ENCODE measurements at regions not wholly inside any gene's neighbourhood (a gene's known extent, or its start where the extent isn't known, plus 50 kb on each side); places are given as distances from the start of the nearest gene placed in this dataset.

- 77 to 92% (median 79%) methylated on average over 4 of the region's 4 CpGs for WGBS, 4 donors
- no peak overlapping the region for H3K4me3 ChIP-seq
These were observed 142.7 kb upstream of the GGTLC1 start for GRCh38 chr20:24131281-24131680.

GRCh38 chr20:24129641-24130040 lies 141.1 kb upstream of the GGTLC1 start:
- H3K27ac ChIP-seq = no peak overlapping the region
- no peak for DNase-seq

More at GRCh38 chr20:24131281-24131680, 142.7 kb upstream of the GGTLC1 start:
- H3K9me3 ChIP-seq = peaks cover 0 to 7% (median 0%) of the 10 kb centered on the region in 12 donors
- no peak for DNase-seq
- no peak for ATAC-seq
- no peak overlapping the region for H3K27ac ChIP-seq
- H3K27me3 ChIP-seq = peaks cover 0 to 6% (median 0%) of the 10 kb centered on the region in 9 donors
- intact Hi-C loops (cut with DNase I) = no loop called here
- H3K4me1 ChIP-seq = no peaks in the 10 kb centered on the region
- no peak for TF ChIP-seq CTCF (IDR thresholded peaks at IDR 0.05)
- TF ChIP-seq POLR2A (IDR thresholded peaks at IDR 0.05) = no peak
- H3K36me3 ChIP-seq = no peaks in the 10 kb centered on the region

DNA sequence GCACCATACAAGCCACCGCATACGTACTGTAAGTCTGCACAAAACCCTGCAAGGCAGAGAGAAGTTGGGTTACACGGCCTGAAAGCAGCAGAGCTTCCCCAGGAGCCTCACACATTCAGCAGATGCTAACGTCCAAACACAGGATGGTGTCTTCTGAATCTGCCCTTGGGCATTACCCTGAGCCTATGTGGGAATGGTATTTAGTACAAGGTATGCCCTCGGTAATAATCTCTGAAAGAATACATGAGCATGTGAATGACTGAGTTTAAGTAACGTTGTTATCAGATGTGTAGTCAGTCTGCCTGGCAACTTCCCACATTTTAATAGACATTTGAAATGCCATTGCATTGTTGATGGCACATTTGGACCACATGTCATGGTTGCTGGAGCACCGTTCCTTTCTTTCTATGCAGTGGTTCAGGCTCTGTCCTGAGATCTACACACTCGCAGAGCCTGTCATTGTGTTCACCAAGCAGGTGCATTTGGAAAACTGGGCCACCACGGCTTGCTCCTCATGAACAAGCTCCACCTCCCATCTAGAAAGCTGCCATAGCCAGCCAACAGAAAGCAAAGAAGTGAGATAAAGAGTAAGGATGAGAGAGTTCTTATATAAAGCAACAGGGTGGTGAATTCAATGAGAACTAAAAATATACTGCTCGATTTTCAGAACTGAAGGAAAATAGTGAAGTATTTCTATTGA lies 136.5 kb upstream of the GGTLC1 start:
- no peaks in the 10 kb centered on the region for H3K36me3 ChIP-seq
- ATAC-seq (no peak), DNase-seq (no peak)
- TF ChIP-seq CTCF (IDR thresholded peaks at IDR 0.05) (no peak), POLR2A (IDR thresholded peaks at IDR 0.05) (no peak)
- no peaks in the 10 kb centered on the region for H3K4me1 ChIP-seq
- peaks cover 0 to 9% (median 0%) of the 10 kb centered on the region in 9 donors for H3K27me3 ChIP-seq
- H3K9me3 ChIP-seq = peaks cover 0 to 10% (median 0%) of the 10 kb centered on the region in 12 donors
- 74 to 81% (median 78%) methylated on average over 10 of the region's 10 CpGs for WGBS, 4 donors
- intact Hi-C loops (cut with DNase I) = no loop called here
- no peak overlapping the region for H3K27ac ChIP-seq
- H3K4me3 ChIP-seq = no peak overlapping the region

More at GRCh38 chr20:24129641-24130040, 141.1 kb upstream of the GGTLC1 start:
- peaks cover 0 to 6% (median 0%) of the 10 kb centered on the region in 9 donors for H3K27me3 ChIP-seq
- WGBS, 4 donors = 61 to 76% (median 71%) methylated on average over 1 of the region's 1 CpG
- no peaks in the 10 kb centered on the region for H3K4me1 ChIP-seq
- H3K4me3 ChIP-seq = no peak overlapping the region
- no peaks in the 10 kb centered on the region for H3K36me3 ChIP-seq
- H3K9me3 ChIP-seq = peaks cover 0 to 10% (median 0%) of the 10 kb centered on the region in 12 donors
- TF ChIP-seq POLR2A (IDR thresholded peaks at IDR 0.05) (no peak), CTCF (IDR thresholded peaks at IDR 0.05) (no peak)
- ATAC-seq = no peak
- intact Hi-C loops (cut with DNase I) = no loop called here

GRCh38 chr20:24124003-24124402 lies 135.4 kb upstream of the GGTLC1 start:
- ATAC-seq = no peak
- no peak overlapping the region for H3K27ac ChIP-seq
- intact Hi-C loops (cut with DNase I) = no loop called here
- H3K9me3 ChIP-seq = peaks cover 0 to 10% (median 0%) of the 10 kb centered on the region in 12 donors
- DNase-seq = no peak
- H3K27me3 ChIP-seq = peaks cover 0 to 10% (median 0%) of the 10 kb centered on the region in 9 donors
- WGBS, 4 donors = 80 to 90% (median 83%) methylated on average over 4 of the region's 4 CpGs
- H3K36me3 ChIP-seq = no peaks in the 10 kb centered on the region
- no peaks in the 10 kb centered on the region for H3K4me1 ChIP-seq
- no peak overlapping the region for H3K4me3 ChIP-seq
- TF ChIP-seq CTCF (IDR thresholded peaks at IDR 0.05) = no peak
- TF ChIP-seq POLR2A (IDR thresholded peaks at IDR 0.05) = no peak

Measured in heart left ventricle (tissue), 16 donors.